ENCODE measurements at regions not wholly inside any gene's neighbourhood (a gene's known extent, or its start where the extent isn't known, plus 50 kb on each side); places are given as distances from the start of the nearest gene placed in this dataset.
A peak's percentile ranks its signal among the peaks of the same experiment; 100 is the strongest.

- Histone ChIP-seq H3K36me3 (ENCODE audit: control insufficient read depth, insufficient read depth, low read length) (no peaks in the 10 kb centered on the region), H3K27me3 (replicated peaks; ENCODE audit: control insufficient read depth, insufficient read depth, low read length) (no peaks in the 10 kb centered on the region; the same call in 1 of the 2 replicates), H3K4me3 (replicated peaks; ENCODE audit: low read depth, low read length) (no peak overlapping the region)
- DNase-seq (ENCODE audit: extremely low read depth, insufficient read length): no peak
- TF ChIP-seq CTCF (IDR thresholded peaks at IDR 0.05; ENCODE audit: insufficient read depth, low read length, poor library complexity, severe bottlenecking): no peak
Observed at GRCh38 chr13:34152409-34152808, 334.5 kb downstream of the RFC3 start.

GRCh38 chr13:34152996-34153395 is 335.0 kb downstream of the RFC3 start:
- no peak for TF ChIP-seq CTCF (IDR thresholded peaks at IDR 0.05; ENCODE audit: insufficient read depth, low read length, poor library complexity, severe bottlenecking)

GRCh38 chr13:34153428-34154180 is 335.7 kb downstream of the RFC3 start:
- no peak for DNase-seq (ENCODE audit: extremely low read depth, insufficient read length)
- TF ChIP-seq CTCF (IDR thresholded peaks at IDR 0.05; ENCODE audit: insufficient read depth, low read length, poor library complexity, severe bottlenecking): no peak
- no peaks in the 10 kb centered on the region for H3K36me3 ChIP-seq (ENCODE audit: control insufficient read depth, insufficient read depth, low read length)
- no peak overlapping the region for H3K4me3 ChIP-seq (replicated peaks; ENCODE audit: low read depth, low read length)
- no peaks in the 10 kb centered on the region; the same call in 1 of the 2 replicates for H3K27me3 ChIP-seq (replicated peaks; ENCODE audit: control insufficient read depth, insufficient read depth, low read length)

More at GRCh38 chr13:34152996-34153395, 335.0 kb downstream of the RFC3 start:
- Histone ChIP-seq H3K4me3 (replicated peaks; ENCODE audit: low read depth, low read length) (no peak overlapping the region), H3K36me3 (ENCODE audit: control insufficient read depth, insufficient read depth, low read length) (no peaks in the 10 kb centered on the region), H3K27me3 (replicated peaks; ENCODE audit: control insufficient read depth, insufficient read depth, low read length) (no peaks in the 10 kb centered on the region; the same call in 1 of the 2 replicates)
- no peak for DNase-seq (ENCODE audit: extremely low read depth, insufficient read length)

- no peak overlapping the region for H3K4me3 ChIP-seq (replicated peaks; ENCODE audit: low read depth, low read length)
- TF ChIP-seq CTCF (IDR thresholded peaks at IDR 0.05; ENCODE audit: insufficient read depth, low read length, poor library complexity, severe bottlenecking): no peak
- H3K27me3 ChIP-seq (replicated peaks; ENCODE audit: control insufficient read depth, insufficient read depth, low read length): no peaks in the 10 kb centered on the region; the same call in 1 of the 2 replicates
- H3K36me3 ChIP-seq (ENCODE audit: control insufficient read depth, insufficient read depth, low read length): no peaks in the 10 kb centered on the region
- DNase-seq (ENCODE audit: extremely low read depth, insufficient read length): no peak
Observed at GRCh38 chr13:34155931-34156607, 338.1 kb downstream of the RFC3 start.

GRCh38 chr13:34156841-34157365 is 339.0 kb downstream of the RFC3 start:
- DNase-seq (ENCODE audit: extremely low read depth, insufficient read length): peak; percentile 67
- Histone ChIP-seq H3K36me3 (ENCODE audit: control insufficient read depth, insufficient read depth, low read length) (no peaks in the 10 kb centered on the region), H3K4me3 (replicated peaks; ENCODE audit: low read depth, low read length) (no peak overlapping the region), H3K27me3 (replicated peaks; ENCODE audit: control insufficient read depth, insufficient read depth, low read length) (no peaks in the 10 kb centered on the region; the same call in 1 of the 2 replicates)
- TF ChIP-seq CTCF (IDR thresholded peaks at IDR 0.05; ENCODE audit: insufficient read depth, low read length, poor library complexity, severe bottlenecking): no peak
